ENCODE measurements at regions not wholly inside any gene's neighbourhood (a gene's known extent, or its start where the extent isn't known, plus 50 kb on each side); places are given as distances from the start of the nearest gene placed in this dataset.

DNA sequence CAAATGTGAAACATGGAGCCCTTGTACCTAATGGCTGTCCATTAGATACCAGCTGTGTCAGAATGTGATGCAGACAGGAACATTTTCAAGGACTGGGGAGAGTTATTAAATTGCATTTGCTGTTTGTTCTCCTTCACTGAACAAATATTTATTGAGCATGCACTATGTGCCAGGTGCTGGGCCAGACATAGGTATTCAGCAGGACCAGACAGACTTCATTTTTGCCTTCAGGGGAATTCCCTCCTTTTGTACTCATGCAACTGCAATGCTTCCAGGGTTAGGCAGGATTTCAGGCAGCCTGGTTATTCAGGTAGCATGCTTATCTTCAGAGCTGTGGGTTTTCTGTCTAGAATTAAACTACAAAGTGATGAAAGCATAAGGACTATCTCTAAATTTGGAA, 64.2 kb upstream of the SMYD2 start:
- TF ChIP-seq, protein P1, sequence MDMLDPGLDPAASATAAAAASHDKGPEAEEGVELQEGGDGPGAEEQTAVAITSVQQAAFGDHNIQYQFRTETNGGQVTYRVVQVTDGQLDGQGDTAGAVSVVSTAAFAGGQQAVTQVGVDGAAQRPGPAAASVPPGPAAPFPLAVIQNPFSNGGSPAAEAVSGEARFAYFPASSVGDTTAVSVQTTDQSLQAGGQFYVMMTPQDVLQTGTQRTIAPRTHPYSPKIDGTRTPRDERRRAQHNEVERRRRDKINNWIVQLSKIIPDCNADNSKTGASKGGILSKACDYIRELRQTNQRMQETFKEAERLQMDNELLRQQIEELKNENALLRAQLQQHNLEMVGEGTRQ (IDR thresholded peaks at IDR 0.05; ENCODE audit: borderline replicate concordance, low read depth, low read length), result no peak
- TF ChIP-seq, protein P2, sequence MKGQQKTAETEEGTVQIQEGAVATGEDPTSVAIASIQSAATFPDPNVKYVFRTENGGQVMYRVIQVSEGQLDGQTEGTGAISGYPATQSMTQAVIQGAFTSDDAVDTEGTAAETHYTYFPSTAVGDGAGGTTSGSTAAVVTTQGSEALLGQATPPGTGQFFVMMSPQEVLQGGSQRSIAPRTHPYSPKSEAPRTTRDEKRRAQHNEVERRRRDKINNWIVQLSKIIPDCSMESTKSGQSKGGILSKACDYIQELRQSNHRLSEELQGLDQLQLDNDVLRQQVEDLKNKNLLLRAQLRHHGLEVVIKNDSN (IDR thresholded peaks at IDR 0.05; ENCODE audit: borderline replicate concordance, low read depth), result no peak
- TF ChIP-seq, protein P3, sequence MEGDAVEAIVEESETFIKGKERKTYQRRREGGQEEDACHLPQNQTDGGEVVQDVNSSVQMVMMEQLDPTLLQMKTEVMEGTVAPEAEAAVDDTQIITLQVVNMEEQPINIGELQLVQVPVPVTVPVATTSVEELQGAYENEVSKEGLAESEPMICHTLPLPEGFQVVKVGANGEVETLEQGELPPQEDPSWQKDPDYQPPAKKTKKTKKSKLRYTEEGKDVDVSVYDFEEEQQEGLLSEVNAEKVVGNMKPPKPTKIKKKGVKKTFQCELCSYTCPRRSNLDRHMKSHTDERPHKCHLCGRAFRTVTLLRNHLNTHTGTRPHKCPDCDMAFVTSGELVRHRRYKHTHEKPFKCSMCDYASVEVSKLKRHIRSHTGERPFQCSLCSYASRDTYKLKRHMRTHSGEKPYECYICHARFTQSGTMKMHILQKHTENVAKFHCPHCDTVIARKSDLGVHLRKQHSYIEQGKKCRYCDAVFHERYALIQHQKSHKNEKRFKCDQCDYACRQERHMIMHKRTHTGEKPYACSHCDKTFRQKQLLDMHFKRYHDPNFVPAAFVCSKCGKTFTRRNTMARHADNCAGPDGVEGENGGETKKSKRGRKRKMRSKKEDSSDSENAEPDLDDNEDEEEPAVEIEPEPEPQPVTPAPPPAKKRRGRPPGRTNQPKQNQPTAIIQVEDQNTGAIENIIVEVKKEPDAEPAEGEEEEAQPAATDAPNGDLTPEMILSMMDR (IDR thresholded peaks at IDR 0.05), result no peak
- TF ChIP-seq SMC3 (IDR thresholded peaks at IDR 0.05; ENCODE audit: low read depth, low read length), result no peak
- no peak for TF ChIP-seq RFX5 (IDR thresholded peaks at IDR 0.05; ENCODE audit: low read length)
- TF ChIP-seq RAD21 (IDR thresholded peaks at IDR 0.05; ENCODE audit: low read length), result no peak
- TF ChIP-seq POLR2AphosphoS5 (IDR thresholded peaks at IDR 0.05; ENCODE audit: low read depth, low read length), result no peak
- TF ChIP-seq, protein P4, sequence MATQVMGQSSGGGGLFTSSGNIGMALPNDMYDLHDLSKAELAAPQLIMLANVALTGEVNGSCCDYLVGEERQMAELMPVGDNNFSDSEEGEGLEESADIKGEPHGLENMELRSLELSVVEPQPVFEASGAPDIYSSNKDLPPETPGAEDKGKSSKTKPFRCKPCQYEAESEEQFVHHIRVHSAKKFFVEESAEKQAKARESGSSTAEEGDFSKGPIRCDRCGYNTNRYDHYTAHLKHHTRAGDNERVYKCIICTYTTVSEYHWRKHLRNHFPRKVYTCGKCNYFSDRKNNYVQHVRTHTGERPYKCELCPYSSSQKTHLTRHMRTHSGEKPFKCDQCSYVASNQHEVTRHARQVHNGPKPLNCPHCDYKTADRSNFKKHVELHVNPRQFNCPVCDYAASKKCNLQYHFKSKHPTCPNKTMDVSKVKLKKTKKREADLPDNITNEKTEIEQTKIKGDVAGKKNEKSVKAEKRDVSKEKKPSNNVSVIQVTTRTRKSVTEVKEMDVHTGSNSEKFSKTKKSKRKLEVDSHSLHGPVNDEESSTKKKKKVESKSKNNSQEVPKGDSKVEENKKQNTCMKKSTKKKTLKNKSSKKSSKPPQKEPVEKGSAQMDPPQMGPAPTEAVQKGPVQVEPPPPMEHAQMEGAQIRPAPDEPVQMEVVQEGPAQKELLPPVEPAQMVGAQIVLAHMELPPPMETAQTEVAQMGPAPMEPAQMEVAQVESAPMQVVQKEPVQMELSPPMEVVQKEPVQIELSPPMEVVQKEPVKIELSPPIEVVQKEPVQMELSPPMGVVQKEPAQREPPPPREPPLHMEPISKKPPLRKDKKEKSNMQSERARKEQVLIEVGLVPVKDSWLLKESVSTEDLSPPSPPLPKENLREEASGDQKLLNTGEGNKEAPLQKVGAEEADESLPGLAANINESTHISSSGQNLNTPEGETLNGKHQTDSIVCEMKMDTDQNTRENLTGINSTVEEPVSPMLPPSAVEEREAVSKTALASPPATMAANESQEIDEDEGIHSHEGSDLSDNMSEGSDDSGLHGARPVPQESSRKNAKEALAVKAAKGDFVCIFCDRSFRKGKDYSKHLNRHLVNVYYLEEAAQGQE (IDR thresholded peaks at IDR 0.05; ENCODE audit: low read depth, low read length), result no peak
- TF ChIP-seq SIN3A (IDR thresholded peaks at IDR 0.05; ENCODE audit: borderline replicate concordance, low read depth, low read length), result no peak
- no peak for TF ChIP-seq FOXJ3 (CRISPR knock-in tag; IDR thresholded peaks at IDR 0.05)
- TF ChIP-seq GABPA (IDR thresholded peaks at IDR 0.05; ENCODE audit: low read depth), result no peak
- no peak for TF ChIP-seq EZH2phosphoT487 (IDR thresholded peaks at IDR 0.05; ENCODE audit: borderline replicate concordance, low read depth)
- TF ChIP-seq, protein P5, sequence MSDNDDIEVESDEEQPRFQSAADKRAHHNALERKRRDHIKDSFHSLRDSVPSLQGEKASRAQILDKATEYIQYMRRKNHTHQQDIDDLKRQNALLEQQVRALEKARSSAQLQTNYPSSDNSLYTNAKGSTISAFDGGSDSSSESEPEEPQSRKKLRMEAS (IDR thresholded peaks at IDR 0.05; ENCODE audit: low read depth), result no peak
